22Rv1 (cell line): ENCODE measurements at regions not wholly inside any gene's neighbourhood (a gene's known extent, or its start where the extent isn't known, plus 50 kb on each side); places are given as distances from the start of the nearest gene placed in this dataset.
A peak's percentile ranks its signal among the peaks of the same experiment; 100 is the strongest.

ENCODE experiments used
- H3K27ac ChIP-seq: fragments of 450-650 bp; 2 replicates; pipeline ENCODE4 v1.5.1; 2017
- CTCF ChIP-seq: fragments of 450-650 bp; IDR thresholded peaks from 2 replicates; pipeline ENCODE4 v1.5.1; 2017; ENCODE audit warnings: mild to moderate bottlenecking
- ZFX ChIP-seq: fragments of 450-650 bp; IDR thresholded peaks from 2 replicates; pipeline ENCODE4 v1.6.1; 2017; ENCODE audit warnings: antibody characterized with exemption, borderline replicate concordance

- no peak for TF ChIP-seq ZFX
- TF ChIP-seq CTCF: peak; percentile 15; the same call in 1 of the 2 replicates
- no peak overlapping the region for H3K27ac ChIP-seq
Observed at GRCh38 chr4:81375745-81376144, 96.0 kb downstream of the RASGEF1B start.

DNA sequence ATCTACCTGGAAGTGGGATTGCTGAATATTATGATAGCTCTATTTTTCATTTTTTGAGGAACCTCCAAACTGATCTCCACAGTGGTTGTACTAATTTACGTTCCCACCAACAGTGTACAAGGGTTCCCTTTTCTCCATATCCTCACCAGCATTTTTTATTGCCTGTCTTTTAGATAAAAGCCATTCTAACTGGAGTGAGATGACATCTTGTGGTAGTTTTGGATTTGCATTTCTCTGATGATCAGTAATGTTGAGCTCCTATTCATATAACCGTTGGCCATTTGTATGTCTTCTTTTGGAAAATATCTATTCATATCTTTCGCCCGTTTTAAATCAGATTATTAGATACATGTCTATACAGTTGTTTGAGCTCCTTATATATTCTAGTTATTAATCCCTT, 101.8 kb downstream of the RASGEF1B start:
- H3K27ac ChIP-seq: no peak overlapping the region
- TF ChIP-seq CTCF: no peak; the same call in 1 of the 2 replicates
- TF ChIP-seq ZFX: no peak

- TF ChIP-seq ZFX (no peak), CTCF (no peak)
- no peak overlapping the region for H3K27ac ChIP-seq
Observed at GRCh38 chr4:81366779-81367178, 104.9 kb downstream of the RASGEF1B start.

GRCh38 chr4:81360737-81361136, 111.0 kb downstream of the RASGEF1B start:
- TF ChIP-seq ZFX: no peak
- TF ChIP-seq CTCF: no peak
- no peak overlapping the region for H3K27ac ChIP-seq

DNA sequence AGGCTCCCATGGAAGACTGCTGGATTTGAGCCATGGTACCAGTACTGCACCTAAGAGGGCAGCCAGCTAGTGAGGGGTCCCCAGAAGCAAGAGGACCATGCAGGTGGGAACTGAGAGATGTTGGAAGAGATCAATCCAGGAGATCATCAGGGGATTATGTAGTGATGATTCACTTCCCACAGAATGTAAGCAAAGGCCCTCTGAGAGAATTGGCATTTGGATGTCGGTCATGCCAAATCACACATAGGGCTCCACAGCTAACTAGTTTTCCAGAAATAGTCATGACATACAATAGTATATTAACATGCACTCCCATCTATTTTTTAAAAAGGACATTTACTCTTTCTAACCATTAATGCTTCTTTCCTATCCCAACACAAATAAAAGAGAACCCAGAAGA, 112.5 kb downstream of the RASGEF1B start:
- no peak overlapping the region for H3K27ac ChIP-seq
- TF ChIP-seq CTCF (no peak), ZFX (no peak)

GRCh38 chr4:81358154-81358553, 113.6 kb downstream of the RASGEF1B start:
- no peak overlapping the region for H3K27ac ChIP-seq
- TF ChIP-seq ZFX (no peak), CTCF (no peak)

DNA sequence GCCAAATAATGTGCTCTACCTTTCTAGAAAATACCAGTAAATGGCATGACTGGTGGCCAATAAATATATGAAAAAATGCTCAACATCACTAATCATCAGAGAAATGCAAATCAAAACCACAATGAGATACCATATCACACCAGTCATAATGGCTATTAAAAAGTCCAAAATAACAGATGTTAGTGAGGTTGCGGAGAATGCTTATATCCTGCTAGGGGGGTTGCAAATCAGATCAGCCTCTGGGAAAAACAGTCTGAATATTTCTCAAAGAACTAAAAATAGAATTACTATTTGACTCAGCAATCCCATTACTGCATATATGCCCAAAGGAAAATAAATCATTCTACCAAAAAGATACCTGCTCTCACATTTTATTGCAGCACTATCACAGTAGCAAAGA, 115.1 kb downstream of the RASGEF1B start:
- TF ChIP-seq ZFX (no peak), CTCF (no peak)
- H3K27ac ChIP-seq: no peak overlapping the region
